GM18505 (cell line): ENCODE measurements at regions not wholly inside any gene's neighbourhood (a gene's known extent, or its start where the extent isn't known, plus 50 kb on each side); places are given as distances from the start of the nearest gene placed in this dataset.
"Not testable (repeated sequence)": the region's sequence is repeated elsewhere in the genome, so short reads cannot be mapped to it uniquely, and the experiment has no call there.

Experiments
- ATAC-seq: cut with Tn5 transposase; IDR thresholded peaks from one replicate; pipeline ENCODE4 v1.9.1; 2021; ENCODE audit not compliant: unreplicated experiment
- POLR2A ChIP-seq: IDR thresholded peaks from 4 replicates; pipeline ENCODE4 v1.6.1; 2011; ENCODE audit warnings: borderline replicate concordance; ENCODE audit not compliant: insufficient read depth, insufficient read length; ENCODE audit errors: extremely low read depth

- ATAC-seq: no peak
- TF ChIP-seq POLR2A: no peak
These were observed 1291.8 kb downstream of the CDH11 start for GRCh38 chr16:63830061-63830460.

GRCh38 chr16:63822818-63823217 is 1299.0 kb downstream of the CDH11 start:
- no peak for ATAC-seq
- TF ChIP-seq POLR2A: no peak

- no peak for TF ChIP-seq POLR2A
- ATAC-seq: no peak
These were observed 1305.6 kb downstream of the CDH11 start for GRCh38 chr16:63816276-63816675.

- no peak for ATAC-seq
These were observed 1308.0 kb downstream of the CDH11 start for GRCh38 chr16:63813862-63814261.

GRCh38 chr16:63808730-63809129 is 1313.1 kb downstream of the CDH11 start:
- no peak for TF ChIP-seq POLR2A
- ATAC-seq: no peak

More at GRCh38 chr16:63813862-63814261, 1308.0 kb downstream of the CDH11 start:
- no peak for TF ChIP-seq POLR2A

GRCh38 chr16:63806794-63807506 is 1314.9 kb downstream of the CDH11 start:
- ATAC-seq: no peak
- TF ChIP-seq POLR2A: no peak

- TF ChIP-seq POLR2A: no peak
- no peak for ATAC-seq
These were observed 1317.7 kb downstream of the CDH11 start for GRCh38 chr16:63804126-63804525.

GRCh38 chr16:63789603-63790002 is 1332.3 kb downstream of the CDH11 start:
- no peak for TF ChIP-seq POLR2A
- no peak for ATAC-seq

- no peak for ATAC-seq
- TF ChIP-seq POLR2A: no peak
These were observed 1334.8 kb downstream of the CDH11 start for GRCh38 chr16:63787014-63787413.

GRCh38 chr16:63785170-63785569 is 1336.7 kb downstream of the CDH11 start:
- no peak for ATAC-seq

GRCh38 chr16:63776437-63776836 is 1345.4 kb downstream of the CDH11 start:
- ATAC-seq: no peak
- TF ChIP-seq POLR2A: no peak

More at GRCh38 chr16:63785170-63785569, 1336.7 kb downstream of the CDH11 start:
- no peak for TF ChIP-seq POLR2A

GRCh38 chr16:63776034-63776433 is 1345.8 kb downstream of the CDH11 start:
- ATAC-seq: no peak
- no peak for TF ChIP-seq POLR2A

GRCh38 chr16:63774302-63774701 is 1347.6 kb downstream of the CDH11 start:
- no peak for ATAC-seq
- TF ChIP-seq POLR2A: no peak

GRCh38 chr16:63769211-63769610 is 1352.7 kb downstream of the CDH11 start:
- TF ChIP-seq POLR2A: no peak
- ATAC-seq: no peak

- not testable (repeated sequence) for ATAC-seq
These were observed 1361.6 kb downstream of the CDH11 start for GRCh38 chr16:63760246-63760645.
